ENCODE measurements at regions not wholly inside any gene's neighbourhood (a gene's known extent, or its start where the extent isn't known, plus 50 kb on each side); places are given as distances from the start of the nearest gene placed in this dataset.

- no peak for DNase-seq (ENCODE audit: low read depth, low spot score)
- POLR2A ChIA-PET: no interaction called here
- Histone ChIP-seq H3K27me3 (ENCODE audit: control insufficient read depth, insufficient read depth, low read length) (no peaks in the 10 kb centered on the region), H3K9me3 (ENCODE audit: control insufficient read depth, insufficient read depth, low read length) (no peaks in the 10 kb centered on the region), H3K4me3 (ENCODE audit: low read depth, low read length) (no peak overlapping the region), H3K27ac (ENCODE audit: low read depth, low read length) (no peak overlapping the region)
- CTCF ChIA-PET: no interaction called here
- no peak for TF ChIP-seq CTCF (IDR thresholded peaks at IDR 0.05; ENCODE audit: low read depth, low read length)
Observed at GRCh38 chr6:137545073-137545472, 50.9 kb upstream of the OLIG3 start.

- DNase-seq (ENCODE audit: low read depth, low spot score): no peak
- Histone ChIP-seq H3K27ac (ENCODE audit: low read depth, low read length) (no peak overlapping the region), H3K4me3 (ENCODE audit: low read depth, low read length) (no peak overlapping the region), H3K9me3 (ENCODE audit: control insufficient read depth, insufficient read depth, low read length) (no peaks in the 10 kb centered on the region), H3K27me3 (ENCODE audit: control insufficient read depth, insufficient read depth, low read length) (no peaks in the 10 kb centered on the region)
- CTCF ChIA-PET: no interaction called here
- POLR2A ChIA-PET: no interaction called here
- TF ChIP-seq CTCF (IDR thresholded peaks at IDR 0.05; ENCODE audit: low read depth, low read length): no peak
Observed at GRCh38 chr6:137547186-137547585, 53.0 kb upstream of the OLIG3 start.

- Histone ChIP-seq H3K27me3 (ENCODE audit: control insufficient read depth, insufficient read depth, low read length) (no peaks in the 10 kb centered on the region), H3K27ac (ENCODE audit: low read depth, low read length) (no peak overlapping the region), H3K4me3 (ENCODE audit: low read depth, low read length) (no peak overlapping the region), H3K9me3 (ENCODE audit: control insufficient read depth, insufficient read depth, low read length) (no peaks in the 10 kb centered on the region)
- DNase-seq (ENCODE audit: low read depth, low spot score): no peak
- ChIA-PET POLR2A (no interaction called here), CTCF (no interaction called here)
- TF ChIP-seq CTCF (IDR thresholded peaks at IDR 0.05; ENCODE audit: low read depth, low read length): no peak
Observed at GRCh38 chr6:137547601-137548000, 53.4 kb upstream of the OLIG3 start.

GRCh38 chr6:137549106-137549505, 54.9 kb upstream of the OLIG3 start:
- POLR2A ChIA-PET: no interaction called here
- no peak for DNase-seq (ENCODE audit: low read depth, low spot score)
- TF ChIP-seq CTCF (IDR thresholded peaks at IDR 0.05; ENCODE audit: low read depth, low read length): no peak
- CTCF ChIA-PET: no interaction called here
- no peak overlapping the region for H3K27ac ChIP-seq (ENCODE audit: low read depth, low read length)
- H3K9me3 ChIP-seq (ENCODE audit: control insufficient read depth, insufficient read depth, low read length): no peaks in the 10 kb centered on the region
- H3K4me3 ChIP-seq (ENCODE audit: low read depth, low read length): no peak overlapping the region
- H3K27me3 ChIP-seq (ENCODE audit: control insufficient read depth, insufficient read depth, low read length): no peaks in the 10 kb centered on the region

DNA sequence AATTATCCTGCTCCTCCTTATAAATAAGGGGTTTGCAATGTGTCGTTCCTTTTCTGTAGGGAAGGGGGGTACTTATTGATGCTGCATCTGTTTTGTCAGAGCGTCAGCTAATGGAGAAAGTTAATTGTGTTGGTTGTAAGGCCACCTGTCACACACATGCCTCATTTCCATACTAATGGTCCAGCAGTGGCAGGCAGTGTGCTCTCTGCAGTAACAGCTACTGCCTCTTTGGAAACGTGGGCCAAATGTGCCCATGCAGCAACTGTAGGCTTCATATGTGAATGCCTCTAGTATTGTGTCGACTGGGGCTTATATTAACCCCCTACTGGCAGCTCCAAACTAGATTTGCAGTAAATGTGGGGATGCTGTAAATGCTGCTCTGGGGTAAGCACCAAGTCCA, 56.3 kb upstream of the OLIG3 start:
- DNase-seq (ENCODE audit: low read depth, low spot score): no peak
- ChIA-PET POLR2A (no interaction called here), CTCF (no interaction called here)
- H3K27me3 ChIP-seq (ENCODE audit: control insufficient read depth, insufficient read depth, low read length): no peaks in the 10 kb centered on the region
- H3K27ac ChIP-seq (ENCODE audit: low read depth, low read length): no peak overlapping the region
- no peak for TF ChIP-seq CTCF (IDR thresholded peaks at IDR 0.05; ENCODE audit: low read depth, low read length)
- no peaks in the 10 kb centered on the region for H3K9me3 ChIP-seq (ENCODE audit: control insufficient read depth, insufficient read depth, low read length)
- no peak overlapping the region for H3K4me3 ChIP-seq (ENCODE audit: low read depth, low read length)

All from AG04450 (cell line).